Stimulated activated CD8-positive, alpha-beta memory T cell treated with anti-CD3 and anti-CD28 coated beads, Interleukin-2, amount 100 ng/mL, for 1 hour (primary cell): ENCODE measurements at regions not wholly inside any gene's neighbourhood (a gene's known extent, or its start where the extent isn't known, plus 50 kb on each side); places are given as distances from the start of the nearest gene placed in this dataset.
"Not testable (repeated sequence)": the region's sequence is repeated elsewhere in the genome, so short reads cannot be mapped to it uniquely, and the experiment has no call there.

Source experiments
- DNase-seq, 2 donors: peaks; one replicate each; pipeline ENCODE4 v3.0.0-alpha.2; 2020; ENCODE audit warnings: low read depth in 2 of 2

- DNase-seq: no peak
These were observed 453.5 kb downstream of the GADD45G start for GRCh38 chr9:90058182-90058763.

DNA sequence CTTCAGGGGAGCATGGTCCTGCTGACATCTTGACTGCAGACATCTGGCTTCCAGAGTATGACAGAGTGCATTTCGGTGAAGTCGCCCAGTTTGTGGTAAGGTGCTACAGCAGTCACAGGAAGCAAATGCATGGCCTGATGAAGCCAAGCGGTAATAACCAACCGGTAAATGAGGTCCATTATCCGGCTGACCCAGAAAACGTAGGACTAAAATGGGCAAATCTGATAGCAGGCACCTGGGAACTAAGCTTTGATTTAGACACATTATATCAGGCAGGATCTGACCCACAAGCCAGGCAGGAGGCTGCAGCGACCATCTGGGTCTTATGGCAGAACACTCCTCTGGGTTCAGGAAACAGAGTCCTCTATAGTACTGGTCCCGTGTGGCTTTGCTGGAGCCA, 454.6 kb downstream of the GADD45G start:
- DNase-seq: no peak

GRCh38 chr9:90060256-90060655, 455.4 kb downstream of the GADD45G start:
- DNase-seq: no peak

DNA sequence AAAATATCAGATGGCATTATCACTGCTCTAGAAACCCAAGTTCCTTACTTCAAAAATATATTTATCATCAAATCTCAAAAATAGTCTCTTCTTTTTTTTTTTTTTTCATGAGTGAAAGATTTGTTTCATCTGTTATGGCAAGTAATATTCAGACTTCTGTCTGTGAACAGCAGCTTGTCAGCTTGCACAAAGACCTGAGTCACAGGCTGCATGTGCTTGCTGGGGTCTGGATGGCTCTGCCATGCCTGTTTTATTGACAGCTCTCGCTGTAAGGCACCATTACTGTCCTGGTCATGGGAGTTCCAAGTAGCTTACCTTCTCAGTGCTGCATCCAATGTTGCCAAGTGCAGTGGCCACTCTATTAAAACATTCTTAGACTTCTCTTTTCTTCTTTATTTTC, 456.4 kb downstream of the GADD45G start:
- no peak for DNase-seq

DNA sequence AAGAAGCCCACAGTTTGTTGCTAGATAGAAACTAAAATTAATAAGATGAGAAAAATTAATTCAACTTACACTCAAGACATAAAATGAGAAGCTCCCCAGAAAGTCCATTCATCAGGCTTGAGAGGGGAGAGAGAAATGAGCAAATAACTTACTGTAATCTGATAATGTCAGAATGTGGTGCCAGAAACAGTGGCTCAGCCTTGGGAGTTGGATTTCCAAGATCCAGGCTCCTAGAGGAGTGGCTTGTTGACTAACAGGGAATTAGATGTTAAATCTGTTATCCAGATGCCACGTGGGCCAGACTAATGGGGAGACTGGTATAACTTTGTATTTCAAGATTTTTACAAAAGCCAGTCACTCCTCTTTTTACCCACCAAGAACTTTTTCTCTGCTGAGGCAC, 458.2 kb downstream of the GADD45G start:
- no peak for DNase-seq

DNA sequence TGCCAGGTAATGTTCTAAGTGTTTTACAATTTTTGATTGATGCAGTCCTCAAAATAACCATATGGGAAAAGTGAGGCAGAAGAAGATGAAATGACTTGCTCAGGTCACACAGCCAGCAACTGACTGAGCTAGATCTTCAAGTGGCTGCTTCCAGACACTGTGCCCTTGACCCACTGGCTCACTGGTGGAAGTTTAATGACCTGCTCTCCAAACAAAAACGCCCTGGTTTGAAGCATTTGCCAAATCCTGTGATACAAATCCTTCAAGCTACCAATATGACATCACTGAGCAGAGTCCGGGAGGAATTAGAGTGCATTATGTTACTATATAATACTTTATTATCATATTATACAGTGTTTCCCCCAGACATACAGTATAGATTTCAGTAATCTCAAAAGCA, 459.4 kb downstream of the GADD45G start:
- DNase-seq: no peak

GRCh38 chr9:90064971-90065370, 460.2 kb downstream of the GADD45G start:
- DNase-seq: no peak

DNA sequence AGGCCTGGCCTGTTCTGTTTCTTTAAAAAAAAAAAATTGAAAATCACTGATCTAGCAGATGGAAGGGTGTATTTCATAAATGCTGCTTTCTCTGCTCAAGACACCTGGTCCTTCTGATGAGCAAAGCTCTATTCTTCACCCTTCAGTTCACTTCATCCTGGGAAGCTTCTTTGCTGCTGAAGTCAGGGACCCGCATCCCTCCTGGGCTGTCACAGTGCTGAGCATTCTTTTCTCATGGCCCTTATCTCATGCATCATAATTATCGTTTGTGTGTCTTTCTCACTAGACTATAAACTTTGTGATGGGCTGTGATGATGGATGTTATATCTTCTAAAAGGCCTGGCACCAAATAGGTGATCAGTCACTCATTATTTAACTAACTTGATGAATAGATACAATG, 461.0 kb downstream of the GADD45G start:
- DNase-seq: no peak

- DNase-seq: no peak
These were observed 464.3 kb downstream of the GADD45G start for GRCh38 chr9:90069085-90069484.

GRCh38 chr9:90070056-90070455, 465.2 kb downstream of the GADD45G start:
- no peak for DNase-seq

- DNase-seq: no peak
These were observed 465.7 kb downstream of the GADD45G start for GRCh38 chr9:90070469-90070868.

DNA sequence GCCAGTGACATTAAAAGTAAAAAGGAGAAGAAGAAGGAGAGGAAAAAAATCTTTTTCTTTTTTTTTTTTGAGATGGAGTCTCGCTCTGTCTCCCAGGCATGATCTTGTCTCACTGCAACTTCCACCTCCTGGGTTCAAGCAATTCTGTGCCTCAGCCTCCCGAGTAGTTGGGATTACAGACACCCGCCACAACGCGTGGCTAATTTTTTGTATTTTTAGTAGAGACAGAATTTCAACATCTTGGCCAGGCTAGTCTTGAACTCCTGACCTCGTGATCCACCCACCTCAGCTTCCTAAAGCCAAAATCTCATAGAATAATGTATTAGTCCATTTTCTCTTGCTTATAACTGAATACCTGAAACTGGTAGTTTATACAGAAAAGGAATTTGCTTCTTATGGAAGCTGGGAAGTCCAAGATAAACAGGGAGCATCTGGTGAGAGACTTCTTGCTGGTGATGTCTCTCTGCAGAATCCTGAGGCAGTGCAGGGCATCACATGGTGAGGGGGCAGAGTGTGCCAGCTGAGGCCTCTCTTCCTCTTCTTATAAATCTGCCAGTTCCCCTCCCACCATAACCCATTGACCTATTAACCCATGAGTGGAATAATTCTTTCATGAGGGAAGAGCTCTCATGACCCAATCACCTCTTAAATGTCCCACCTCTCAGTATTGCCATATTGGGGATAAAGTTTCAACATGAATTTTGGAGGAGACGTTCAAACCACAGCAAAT, 466.3 kb downstream of the GADD45G start:
- no peak for DNase-seq

DNA sequence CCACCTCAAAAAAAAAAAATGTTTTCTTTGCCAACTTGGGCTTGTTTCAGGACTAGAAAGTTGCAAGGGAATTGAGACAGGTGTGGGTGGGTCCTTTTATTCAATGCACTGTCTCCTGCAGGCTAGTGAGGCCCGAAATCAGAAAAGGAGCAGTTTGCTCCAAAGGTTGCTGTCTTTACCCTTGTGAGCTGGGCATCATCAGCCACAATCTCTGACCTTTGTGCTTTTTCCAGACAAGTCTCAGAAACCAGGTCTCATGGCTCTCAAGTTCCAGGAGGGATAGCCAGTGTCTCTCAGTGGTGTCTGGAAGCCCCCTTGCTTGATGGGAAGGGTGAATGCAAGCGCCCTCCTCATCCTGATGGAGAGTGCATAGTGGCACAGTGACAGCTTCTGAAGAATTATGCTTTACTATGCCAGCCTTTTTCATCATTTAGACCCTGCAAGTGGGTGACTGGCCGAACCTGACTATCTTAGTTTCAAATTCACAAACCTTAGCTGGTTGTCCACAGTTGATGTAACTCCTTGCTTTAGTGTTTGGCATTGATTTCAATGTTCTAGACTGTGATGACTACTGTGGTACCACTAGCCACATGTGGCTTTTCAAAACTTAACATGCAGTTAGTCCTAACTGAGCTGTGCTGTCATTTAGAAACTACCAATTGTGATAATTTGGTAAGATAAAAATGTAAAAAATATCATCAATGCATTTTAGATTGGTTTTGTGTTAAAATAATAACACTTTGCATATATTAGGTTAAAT, 468.6 kb downstream of the GADD45G start:
- DNase-seq: no peak

- no peak for DNase-seq
These were observed 469.6 kb downstream of the GADD45G start for GRCh38 chr9:90074316-90074962.

DNA sequence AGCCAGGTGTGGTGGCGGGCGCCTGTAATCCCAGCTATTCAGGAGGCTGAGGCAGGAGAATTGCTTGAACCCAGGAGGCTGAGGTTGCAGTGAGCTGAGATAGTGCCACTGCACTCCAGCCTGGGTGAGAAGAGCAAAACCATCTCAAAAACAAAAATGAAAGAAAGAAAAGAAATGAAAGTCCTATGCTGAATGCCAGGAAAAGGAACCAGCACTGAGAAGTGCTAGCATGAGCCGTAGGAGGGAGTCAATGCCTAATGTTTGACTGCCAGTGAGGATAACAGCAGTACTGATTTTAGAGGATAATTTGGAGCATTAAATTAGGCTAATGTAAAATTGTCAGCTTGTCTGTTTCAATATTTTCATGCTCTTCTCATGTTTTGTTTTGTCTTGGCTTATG, 472.8 kb downstream of the GADD45G start:
- DNase-seq: not testable (repeated sequence)

GRCh38 chr9:90078988-90079421, 474.2 kb downstream of the GADD45G start:
- DNase-seq: no peak

GRCh38 chr9:90085633-90086032, 480.8 kb downstream of the GADD45G start:
- no peak for DNase-seq

GRCh38 chr9:90086101-90086511, 481.3 kb downstream of the GADD45G start:
- DNase-seq: no peak

GRCh38 chr9:90088434-90088833, 483.6 kb downstream of the GADD45G start:
- DNase-seq: no peak

GRCh38 chr9:90088856-90089255, 484.0 kb downstream of the GADD45G start:
- DNase-seq: no peak

DNA sequence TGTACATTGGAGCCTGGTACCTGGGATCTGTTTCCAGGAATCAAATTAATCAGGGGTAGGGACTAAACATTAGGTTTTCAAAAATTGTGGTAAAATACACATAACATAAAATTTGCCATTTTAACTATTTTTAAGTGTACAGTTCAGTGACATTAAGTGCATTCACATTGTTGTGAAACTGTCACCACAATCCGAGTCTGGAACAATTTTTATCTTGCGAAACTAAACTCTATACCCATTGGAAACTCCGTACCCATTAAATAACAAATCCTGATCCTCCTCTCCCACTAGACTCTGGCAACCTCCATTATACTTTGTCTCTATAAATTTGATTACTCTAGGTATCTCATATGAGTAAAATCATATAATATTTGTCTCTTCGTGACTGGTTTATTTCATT, 486.2 kb downstream of the GADD45G start:
- no peak for DNase-seq

DNA sequence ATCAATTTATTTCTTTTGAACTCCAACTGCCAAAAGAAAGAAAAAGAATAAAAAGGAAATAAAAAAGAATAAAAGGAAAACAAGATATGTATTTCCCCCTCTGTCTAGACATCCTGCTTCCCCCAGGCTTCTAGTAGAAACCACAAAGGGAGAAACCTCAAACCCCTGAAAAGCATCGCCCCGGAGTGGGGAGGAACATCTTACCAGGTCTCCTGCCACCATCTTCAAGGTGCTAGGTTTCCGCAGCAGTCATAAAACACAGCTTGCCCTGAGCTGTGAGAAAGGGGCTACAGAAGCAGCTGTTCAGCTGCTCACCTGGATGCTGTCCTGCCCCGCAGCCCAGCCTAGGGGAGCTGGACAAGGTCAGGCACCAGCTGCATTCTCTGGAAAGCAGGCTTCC, 487.7 kb downstream of the GADD45G start:
- DNase-seq: no peak
